GM19372 (cell line): ENCODE measurements at regions not wholly inside any gene's neighbourhood (a gene's known extent, or its start where the extent isn't known, plus 50 kb on each side); places are given as distances from the start of the nearest gene placed in this dataset.
"Not testable (repeated sequence)": the region's sequence is repeated elsewhere in the genome, so short reads cannot be mapped to it uniquely, and the experiment has no call there.

Source experiments
- ATAC-seq: cut with Tn5 transposase; IDR thresholded peaks from one replicate; pipeline ENCODE4 v1.9.1; 2021; ENCODE audit warnings: mild to moderate bottlenecking, low read depth, moderate library complexity; ENCODE audit not compliant: unreplicated experiment

GRCh38 chr7:82501346-82501745 is 57.8 kb upstream of the CACNA2D1 start:
- ATAC-seq, result no peak

DNA sequence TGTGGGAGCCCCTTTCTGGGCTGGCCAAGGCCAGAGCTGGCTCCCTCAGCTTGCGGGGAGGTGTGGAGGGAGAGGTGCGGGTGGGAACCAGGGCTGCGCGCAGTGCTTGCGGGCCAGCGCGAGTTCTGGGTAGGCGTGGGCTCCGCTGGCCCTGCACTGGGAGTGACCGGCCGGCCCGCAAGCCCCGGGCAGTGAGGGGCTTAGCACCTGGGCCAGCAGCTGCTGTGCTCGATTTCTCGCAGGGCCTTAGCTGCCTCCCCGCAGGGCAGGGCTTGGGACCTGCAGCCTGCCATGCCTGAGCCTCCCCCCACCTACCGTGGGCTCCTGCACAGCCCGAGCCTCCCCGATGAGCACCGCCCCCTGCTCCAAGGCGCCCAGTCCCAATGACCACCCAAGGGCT is 56.0 kb upstream of the CACNA2D1 start:
- ATAC-seq, result not testable (repeated sequence)

- ATAC-seq, result no peak
These were observed 50.8 kb upstream of the CACNA2D1 start for GRCh38 chr7:82494420-82494819.
